ENCODE measurements at regions not wholly inside any gene's neighbourhood (a gene's known extent, or its start where the extent isn't known, plus 50 kb on each side); places are given as distances from the start of the nearest gene placed in this dataset.

- H3K27me3 ChIP-seq (ENCODE audit: low read length): no peaks in the 10 kb centered on the region
- no peak overlapping the region for H3K4me3 ChIP-seq (ENCODE audit: insufficient read depth, low read length, poor library complexity, severe bottlenecking)
- H3K4me2 ChIP-seq (ENCODE audit: low read depth, low read length, poor library complexity, severe bottlenecking): no peak overlapping the region
- H3K27ac ChIP-seq (ENCODE audit: low read depth, low read length): no peak overlapping the region
- H3K9ac ChIP-seq (ENCODE audit: low read length): no peak overlapping the region
- H3K36me3 ChIP-seq (ENCODE audit: low read length): no peaks in the 10 kb centered on the region
- H2AFZ ChIP-seq (ENCODE audit: low read depth, low read length, severe bottlenecking): no peak overlapping the region
- H3K9me3 ChIP-seq (ENCODE audit: insufficient read depth, low read length): no peaks in the 10 kb centered on the region
- H3K9me2 ChIP-seq (replicated peaks; ENCODE audit: insufficient read depth, low read length): no peaks in the 10 kb centered on the region; the same call in 1 of the 2 replicates
- TF ChIP-seq CTCF (IDR thresholded peaks at IDR 0.05; ENCODE audit: insufficient read depth, low read length, poor library complexity, severe bottlenecking) (no peak), EZH2phosphoT487 (conservative IDR thresholded peaks at IDR 0.05; ENCODE audit: low read length) (no peak)
- H3K79me2 ChIP-seq (ENCODE audit: insufficient read depth, low read length): no peaks in the 10 kb centered on the region
- no peaks in the 10 kb centered on the region for H4K20me1 ChIP-seq (ENCODE audit: low read depth, low read length)
- H3F3A ChIP-seq (ENCODE audit: insufficient read depth): no peaks in the 10 kb centered on the region
Observed at GRCh38 chr1:95730986-95731385, 497.0 kb downstream of the RWDD3 start.

- Histone ChIP-seq H2AFZ (ENCODE audit: low read depth, low read length, severe bottlenecking) (no peak overlapping the region), H3F3A (ENCODE audit: insufficient read depth) (no peaks in the 10 kb centered on the region), H4K20me1 (ENCODE audit: low read depth, low read length) (no peaks in the 10 kb centered on the region), H3K4me3 (ENCODE audit: insufficient read depth, low read length, poor library complexity, severe bottlenecking) (no peak overlapping the region), H3K27me3 (ENCODE audit: low read length) (no peaks in the 10 kb centered on the region), H3K36me3 (ENCODE audit: low read length) (no peaks in the 10 kb centered on the region), H3K4me2 (ENCODE audit: low read depth, low read length, poor library complexity, severe bottlenecking) (no peak overlapping the region), H3K27ac (ENCODE audit: low read depth, low read length) (no peak overlapping the region), H3K9me2 (replicated peaks; ENCODE audit: insufficient read depth, low read length) (no peaks in the 10 kb centered on the region; the same call in 1 of the 2 replicates), H3K79me2 (ENCODE audit: insufficient read depth, low read length) (no peaks in the 10 kb centered on the region), H3K9ac (ENCODE audit: low read length) (no peak overlapping the region), H3K9me3 (ENCODE audit: insufficient read depth, low read length) (no peaks in the 10 kb centered on the region)
- TF ChIP-seq CTCF (IDR thresholded peaks at IDR 0.05; ENCODE audit: insufficient read depth, low read length, poor library complexity, severe bottlenecking) (no peak), EZH2phosphoT487 (conservative IDR thresholded peaks at IDR 0.05; ENCODE audit: low read length) (no peak)
Observed at GRCh38 chr1:95731466-95731865, 497.5 kb downstream of the RWDD3 start.

- H3K79me2 ChIP-seq (ENCODE audit: insufficient read depth, low read length): no peaks in the 10 kb centered on the region
- no peaks in the 10 kb centered on the region for H3K27me3 ChIP-seq (ENCODE audit: low read length)
- no peak overlapping the region for H3K4me3 ChIP-seq (ENCODE audit: insufficient read depth, low read length, poor library complexity, severe bottlenecking)
- H4K20me1 ChIP-seq (ENCODE audit: low read depth, low read length): no peaks in the 10 kb centered on the region
- H3K9me3 ChIP-seq (ENCODE audit: insufficient read depth, low read length): no peaks in the 10 kb centered on the region
- TF ChIP-seq CTCF (IDR thresholded peaks at IDR 0.05; ENCODE audit: insufficient read depth, low read length, poor library complexity, severe bottlenecking) (no peak), EZH2phosphoT487 (conservative IDR thresholded peaks at IDR 0.05; ENCODE audit: low read length) (no peak)
- no peak overlapping the region for H2AFZ ChIP-seq (ENCODE audit: low read depth, low read length, severe bottlenecking)
- no peak overlapping the region for H3K9ac ChIP-seq (ENCODE audit: low read length)
- H3K4me2 ChIP-seq (ENCODE audit: low read depth, low read length, poor library complexity, severe bottlenecking): no peak overlapping the region
- H3F3A ChIP-seq (ENCODE audit: insufficient read depth): no peaks in the 10 kb centered on the region
- H3K36me3 ChIP-seq (ENCODE audit: low read length): no peaks in the 10 kb centered on the region
- no peaks in the 10 kb centered on the region; the same call in 1 of the 2 replicates for H3K9me2 ChIP-seq (replicated peaks; ENCODE audit: insufficient read depth, low read length)
- H3K27ac ChIP-seq (ENCODE audit: low read depth, low read length): no peak overlapping the region
Observed at GRCh38 chr1:95733031-95733430, 499.0 kb downstream of the RWDD3 start.
